ENCODE measurements at regions not wholly inside any gene's neighbourhood (a gene's known extent, or its start where the extent isn't known, plus 50 kb on each side); places are given as distances from the start of the nearest gene placed in this dataset.
"Not testable (repeated sequence)": the region's sequence is repeated elsewhere in the genome, so short reads cannot be mapped to it uniquely, and the experiment has no call there.

DNA sequence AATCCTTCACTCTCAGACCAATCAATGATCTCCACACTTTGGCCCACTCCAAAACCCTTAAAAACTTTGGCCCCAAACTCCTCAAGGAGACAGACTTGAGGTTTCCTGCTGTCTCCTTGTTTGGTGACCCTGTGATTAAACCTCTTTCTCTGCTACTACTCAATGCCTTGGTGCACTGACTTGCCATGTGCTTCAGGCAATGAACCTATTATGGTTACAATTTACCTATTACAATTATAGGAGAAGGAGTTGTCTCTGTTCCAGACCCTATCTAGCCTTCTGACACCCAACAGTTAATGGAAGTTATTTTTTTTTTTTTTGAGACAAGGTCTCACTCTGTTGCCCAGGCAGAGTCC lies 263.1 kb downstream of the STIM2 start:
- DNase-seq (no peak), ATAC-seq (ENCODE audit: poor library complexity) (no peak)
- Histone ChIP-seq H3K27me3 (ENCODE audit: control insufficient read depth in 1 of 2, insufficient read depth in 2 of 2, low read length in 2 of 2) (no peaks in the 10 kb centered on the region), H3K4me3 (ENCODE audit: low read length) (no peak overlapping the region), H3K27ac (ENCODE audit: low read depth in 1 of 2, low read length in 2 of 2) (no peak overlapping the region), H3K36me3 (ENCODE audit: insufficient read depth, low read length) (no peaks in the 10 kb centered on the region), H3K4me1 (ENCODE audit: insufficient read depth, low read length) (no peaks in the 10 kb centered on the region), H3K9me3 (ENCODE audit: control insufficient read depth in 1 of 2, insufficient read depth in 1 of 2, low read length in 2 of 2) (no peaks in the 10 kb centered on the region)
- ChIA-PET POLR2A (no interaction called here), CTCF (no interaction called here)
- H3K4me3 Mint-ChIP-seq = no peak overlapping the region
- no peak for TF ChIP-seq CTCF (IDR thresholded peaks at IDR 0.05)
- no peaks in the 10 kb centered on the region for H3K36me3 Mint-ChIP-seq (ENCODE audit: low read depth)
- no peaks in the 10 kb centered on the region for H3K27me3 Mint-ChIP-seq
- intact Hi-C loops (cut with DNase I, micrococcal nuclease) = no loop called here
- H3K9me3 Mint-ChIP-seq = no peaks in the 10 kb centered on the region
- H3K4me1 Mint-ChIP-seq (ENCODE audit: low read depth) = no peaks in the 10 kb centered on the region
- H3K27ac Mint-ChIP-seq = no peak overlapping the region

DNA sequence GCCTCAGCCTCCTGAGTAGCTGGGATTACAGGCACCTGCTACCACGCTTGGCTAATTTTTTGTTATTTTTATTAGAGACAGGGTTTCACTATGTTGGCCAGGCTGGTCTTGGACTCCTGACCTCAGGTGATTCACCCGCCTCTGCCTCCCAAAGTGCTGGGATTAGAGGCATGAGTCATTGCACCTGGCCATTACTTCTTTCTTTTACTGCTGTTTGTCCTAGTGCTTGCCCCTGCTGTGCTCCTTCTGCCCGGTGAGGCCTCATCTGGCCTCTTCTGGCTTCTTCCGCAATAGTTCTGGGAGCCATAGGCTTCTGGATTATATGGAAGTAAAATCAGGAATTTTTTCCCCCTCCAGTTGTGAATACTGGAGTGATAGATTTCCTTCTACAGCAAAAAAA lies 266.3 kb downstream of the STIM2 start:
- intact Hi-C loops (cut with DNase I, micrococcal nuclease); POLR2A ChIA-PET; H3K27me3 Mint-ChIP-seq: not testable (repeated sequence)

GRCh38 chr4:27128443-27128842 lies 267.8 kb downstream of the STIM2 start:
- POLR2A ChIA-PET = no interaction called here
- H3K27me3 Mint-ChIP-seq = peaks cover 9% of the 10 kb centered on the region

More for the DNA sequence above, 266.3 kb downstream of the STIM2 start:
- H3K9me3 Mint-ChIP-seq; ATAC-seq (ENCODE audit: poor library complexity); H3K27me3 ChIP-seq (ENCODE audit: control insufficient read depth in 1 of 2, insufficient read depth in 2 of 2, low read length in 2 of 2); H3K27ac ChIP-seq (ENCODE audit: low read depth in 1 of 2, low read length in 2 of 2); H3K9me3 ChIP-seq (ENCODE audit: control insufficient read depth in 1 of 2, insufficient read depth in 1 of 2, low read length in 2 of 2); H3K4me1 Mint-ChIP-seq (ENCODE audit: low read depth); DNase-seq; H3K4me3 Mint-ChIP-seq; H3K4me3 ChIP-seq (ENCODE audit: low read length); H3K4me1 ChIP-seq (ENCODE audit: insufficient read depth, low read length); CTCF ChIA-PET; H3K36me3 Mint-ChIP-seq (ENCODE audit: low read depth); H3K36me3 ChIP-seq (ENCODE audit: insufficient read depth, low read length); H3K27ac Mint-ChIP-seq: not testable (repeated sequence)

More at GRCh38 chr4:27128443-27128842, 267.8 kb downstream of the STIM2 start:
- no peaks in the 10 kb centered on the region for H3K4me1 ChIP-seq (ENCODE audit: insufficient read depth, low read length)
- no peak overlapping the region for H3K27ac ChIP-seq (ENCODE audit: low read depth in 1 of 2, low read length in 2 of 2)
- CTCF ChIA-PET = no interaction called here
- H3K9me3 ChIP-seq (ENCODE audit: control insufficient read depth in 1 of 2, insufficient read depth in 1 of 2, low read length in 2 of 2) = no peaks in the 10 kb centered on the region
- DNase-seq (no peak), ATAC-seq (ENCODE audit: poor library complexity) (no peak)
- Mint-ChIP-seq H3K36me3 (ENCODE audit: low read depth) (no peaks in the 10 kb centered on the region), H3K9me3 (no peaks in the 10 kb centered on the region), H3K4me3 (no peak overlapping the region), H3K27ac (no peak overlapping the region), H3K4me1 (ENCODE audit: low read depth) (no peaks in the 10 kb centered on the region)
- H3K4me3 ChIP-seq (ENCODE audit: low read length) = no peak overlapping the region
- H3K36me3 ChIP-seq (ENCODE audit: insufficient read depth, low read length) = no peaks in the 10 kb centered on the region
- intact Hi-C loops (cut with DNase I, micrococcal nuclease) = no loop called here
- TF ChIP-seq CTCF (IDR thresholded peaks at IDR 0.05) = no peak
- peaks cover 0 to 2% of the 10 kb centered on the region in 2 experiments for H3K27me3 ChIP-seq (ENCODE audit: control insufficient read depth in 1 of 2, insufficient read depth in 2 of 2, low read length in 2 of 2)

All from CD4-positive, alpha-beta T cell (primary cell).